Activated naive CD8-positive, alpha-beta T cell treated with anti-CD3 and anti-CD28 coated beads for 36 hours (primary cell): ENCODE measurements at regions not wholly inside any gene's neighbourhood (a gene's known extent, or its start where the extent isn't known, plus 50 kb on each side); places are given as distances from the start of the nearest gene placed in this dataset.
"Not testable (repeated sequence)": the region's sequence is repeated elsewhere in the genome, so short reads cannot be mapped to it uniquely, and the experiment has no call there.

ENCODE experiments used
- DNase-seq: peaks from one replicate; pipeline ENCODE4 v3.0.0; 2021
- H3K27ac Mint-ChIP-seq: one replicate; pipeline ENCODE4 v1.8.0; 2022; ENCODE audit warnings: mild to moderate bottlenecking, moderate library complexity, mixed read lengths
- H3K27me3 Mint-ChIP-seq: one replicate; pipeline ENCODE4 v1.8.0; 2022; ENCODE audit warnings: mild to moderate bottlenecking, mixed read lengths
- H3K36me3 Mint-ChIP-seq: one replicate; pipeline ENCODE4 v1.8.0; 2021; ENCODE audit warnings: mild to moderate bottlenecking, mixed read lengths
- H3K4me1 Mint-ChIP-seq: one replicate; pipeline ENCODE4 v1.8.0; 2021; ENCODE audit warnings: mixed read lengths
- H3K4me3 Mint-ChIP-seq: one replicate; pipeline ENCODE4 v1.8.0; 2022; ENCODE audit warnings: mild to moderate bottlenecking, moderate library complexity, mixed read lengths
- H3K9me3 Mint-ChIP-seq: one replicate; pipeline ENCODE4 v1.8.0; 2022; ENCODE audit warnings: mixed read lengths

DNA sequence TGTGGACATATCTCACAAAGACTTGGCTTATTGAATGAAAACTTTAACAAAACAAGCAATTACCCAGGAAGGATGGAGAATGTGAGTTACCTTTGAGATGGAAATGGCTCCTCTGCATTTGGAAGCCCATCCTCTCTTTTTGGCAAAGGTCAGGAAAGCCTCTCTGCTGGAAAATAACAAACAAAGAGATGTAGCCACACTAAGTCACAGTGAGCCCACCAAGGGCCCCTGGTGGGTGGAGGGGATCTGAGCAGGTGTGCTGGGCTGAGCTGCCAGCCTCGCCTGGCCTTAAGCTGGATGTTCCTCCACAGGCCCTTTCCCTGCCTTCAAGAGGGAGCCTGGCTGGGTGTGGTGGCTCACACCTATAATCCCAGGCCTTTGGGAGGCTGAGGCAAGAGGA lies 269.2 kb downstream of the HNRNPD start:
- Mint-ChIP-seq H3K4me1 (no peaks in the 10 kb centered on the region), H3K36me3 (no peaks in the 10 kb centered on the region), H3K9me3 (no peaks in the 10 kb centered on the region), H3K4me3 (no peak overlapping the region), H3K27me3 (no peaks in the 10 kb centered on the region), H3K27ac (no peak overlapping the region)
- DNase-seq, result no peak

DNA sequence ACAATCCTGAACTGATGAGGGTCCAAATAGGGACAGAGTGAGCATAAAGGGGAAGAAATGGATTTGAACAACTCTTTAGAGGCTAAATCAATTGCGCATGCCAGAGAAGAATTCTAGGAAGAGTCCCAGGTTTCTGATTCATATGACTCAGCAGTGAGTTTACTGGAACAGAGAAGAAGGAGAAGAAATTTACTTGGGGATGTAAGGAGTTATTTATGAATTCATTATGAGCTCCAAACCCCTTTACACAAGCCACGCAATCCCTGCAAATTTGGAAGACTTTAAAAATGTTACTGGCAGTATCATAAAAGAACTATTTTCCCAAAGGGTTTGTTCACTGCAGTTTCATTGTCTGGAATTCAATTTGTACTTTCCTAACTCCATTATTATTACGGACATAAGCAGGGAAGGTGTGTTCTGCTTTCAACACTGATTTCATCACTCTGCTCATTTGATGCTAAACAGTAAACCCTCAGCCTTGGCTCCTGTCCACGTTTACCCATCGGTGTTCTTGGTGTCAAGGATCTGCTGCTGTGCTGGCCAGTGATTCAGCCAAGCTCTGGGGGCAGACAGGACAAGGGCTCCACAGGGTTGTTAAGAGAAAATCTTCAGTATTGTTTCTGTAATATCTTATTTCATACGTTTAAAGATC lies 273.7 kb downstream of the HNRNPD start:
- Mint-ChIP-seq H3K36me3 (no peaks in the 10 kb centered on the region), H3K27ac (no peak overlapping the region), H3K9me3 (no peaks in the 10 kb centered on the region), H3K4me3 (no peak overlapping the region), H3K27me3 (no peaks in the 10 kb centered on the region), H3K4me1 (no peaks in the 10 kb centered on the region)
- DNase-seq, result no peak

DNA sequence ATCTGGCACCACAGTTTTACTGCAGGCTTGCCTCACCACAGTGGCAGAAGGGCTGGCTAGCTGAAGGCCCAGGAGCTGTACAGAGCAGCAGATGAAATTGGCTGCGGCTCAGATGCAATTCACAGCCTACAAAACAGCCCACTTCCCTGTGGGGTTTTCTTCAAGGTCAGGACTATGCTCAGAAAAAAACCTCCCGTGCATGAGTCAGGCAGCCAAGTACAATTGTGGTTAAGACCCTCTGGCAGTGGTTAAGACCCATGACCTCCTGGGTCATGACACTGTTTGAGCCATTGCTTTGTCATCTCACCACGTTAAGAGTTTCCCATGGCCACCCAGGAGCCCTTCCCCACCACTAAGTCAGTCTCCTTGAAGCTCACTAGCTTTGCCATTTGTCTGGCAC lies 276.3 kb downstream of the HNRNPD start:
- Mint-ChIP-seq H3K4me1 (no peaks in the 10 kb centered on the region), H3K27ac (no peak overlapping the region), H3K36me3 (no peaks in the 10 kb centered on the region), H3K4me3 (no peak overlapping the region), H3K27me3 (no peaks in the 10 kb centered on the region), H3K9me3 (no peaks in the 10 kb centered on the region)
- no peak for DNase-seq

DNA sequence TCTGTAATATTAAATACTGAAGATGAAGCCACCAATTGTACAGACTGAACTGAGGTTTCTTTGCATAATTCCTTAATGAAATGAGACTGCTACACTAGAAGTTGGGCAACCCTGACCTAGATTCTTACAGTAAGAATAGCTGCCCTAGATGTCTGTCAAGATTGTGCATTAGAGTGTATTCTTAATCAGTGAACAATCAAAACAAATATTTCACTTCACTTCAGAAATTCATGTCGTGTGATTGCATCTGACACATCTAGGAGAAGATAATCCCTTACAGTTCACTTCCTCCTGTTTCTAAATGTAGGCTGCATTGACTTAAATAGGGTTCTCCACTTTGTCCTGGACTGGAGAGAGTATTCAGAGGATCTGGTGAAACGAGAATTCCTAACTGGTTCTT lies 283.1 kb downstream of the HNRNPD start:
- no peaks in the 10 kb centered on the region for H3K4me1 Mint-ChIP-seq
- H3K27me3 Mint-ChIP-seq, result no peaks in the 10 kb centered on the region
- no peaks in the 10 kb centered on the region for H3K36me3 Mint-ChIP-seq
- H3K4me3 Mint-ChIP-seq, result no peak overlapping the region
- no peak overlapping the region for H3K27ac Mint-ChIP-seq
- DNase-seq, result no peak
- peaks cover 1% of the 10 kb centered on the region for H3K9me3 Mint-ChIP-seq

DNA sequence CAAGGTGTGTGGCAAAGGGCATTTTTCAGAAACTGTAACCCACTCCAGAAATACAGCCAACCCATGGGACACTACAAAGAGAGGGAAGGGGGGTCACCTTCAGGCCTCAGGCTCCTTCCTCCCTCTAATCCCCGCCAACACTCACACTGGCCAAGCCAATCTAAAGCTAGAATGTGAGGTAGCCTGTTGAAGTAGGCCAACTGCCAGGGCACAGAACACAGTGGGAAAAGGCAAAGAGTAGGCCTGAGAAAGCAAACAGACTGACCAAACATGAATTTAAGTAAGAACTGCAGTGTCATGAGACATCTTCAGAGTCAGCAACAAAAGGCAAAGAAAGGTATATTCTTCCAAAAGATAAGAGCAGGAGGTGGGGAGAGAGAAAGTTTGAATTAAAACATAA lies 289.0 kb downstream of the HNRNPD start:
- Mint-ChIP-seq H3K4me3 (no peak overlapping the region), H3K36me3 (no peaks in the 10 kb centered on the region), H3K9me3 (peaks cover 1% of the 10 kb centered on the region), H3K27me3 (no peaks in the 10 kb centered on the region), H3K4me1 (no peaks in the 10 kb centered on the region), H3K27ac (no peak overlapping the region)
- no peak for DNase-seq

DNA sequence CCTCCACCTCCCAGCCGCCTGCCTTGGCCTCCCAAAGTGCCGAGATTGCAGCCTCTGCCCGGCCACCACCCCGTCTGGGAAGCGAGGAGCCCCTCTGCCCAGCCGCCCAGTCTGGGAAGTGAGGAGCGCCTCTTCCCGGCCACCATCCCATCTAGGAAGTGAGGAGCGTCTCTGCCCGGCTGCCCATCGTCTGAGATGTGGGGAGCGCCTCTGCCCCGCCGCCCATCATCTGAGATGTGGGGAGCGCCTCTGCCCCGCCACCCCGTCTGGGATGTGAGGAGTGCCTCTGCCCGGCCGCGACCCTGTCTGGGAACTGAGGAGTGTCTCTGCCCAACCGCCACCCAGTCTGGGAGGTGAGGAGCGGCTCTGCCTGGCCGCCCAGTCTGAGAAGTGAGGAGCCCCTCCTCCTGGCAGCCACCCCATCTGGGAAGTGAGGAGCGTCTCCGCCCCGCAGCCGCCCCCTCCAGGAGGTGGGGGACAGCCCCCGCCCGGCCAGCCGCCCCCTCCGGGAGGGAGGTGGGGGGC lies 296.3 kb downstream of the HNRNPD start:
- DNase-seq, H3K4me1 Mint-ChIP-seq, H3K27ac Mint-ChIP-seq, H3K27me3 Mint-ChIP-seq, H3K9me3 Mint-ChIP-seq, H3K36me3 Mint-ChIP-seq, H3K4me3 Mint-ChIP-seq: not testable (repeated sequence)

DNA sequence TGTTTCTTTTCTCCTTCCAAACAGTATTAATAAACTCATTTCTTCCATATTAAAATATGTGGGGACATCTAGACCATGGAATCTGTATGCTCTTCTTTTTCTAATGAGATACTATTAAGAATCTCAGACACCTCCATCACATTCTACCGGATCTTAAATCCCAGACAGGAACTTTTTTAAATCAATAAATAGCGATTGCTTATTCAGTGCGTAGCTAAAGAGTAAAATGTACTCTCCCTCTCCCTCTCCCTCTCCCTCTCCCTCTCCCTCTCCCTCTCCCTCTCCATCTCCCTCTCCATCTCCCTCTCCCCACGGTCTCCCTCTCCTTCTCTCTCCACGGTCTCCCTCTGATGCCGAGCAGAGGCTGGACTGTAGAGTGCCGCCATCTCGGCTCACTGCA lies 297.0 kb downstream of the HNRNPD start:
- no peak overlapping the region for H3K27ac Mint-ChIP-seq
- H3K27me3 Mint-ChIP-seq, result no peaks in the 10 kb centered on the region
- no peaks in the 10 kb centered on the region for H3K36me3 Mint-ChIP-seq
- no peak for DNase-seq
- no peaks in the 10 kb centered on the region for H3K9me3 Mint-ChIP-seq
- H3K4me1 Mint-ChIP-seq, result no peaks in the 10 kb centered on the region
- no peak overlapping the region for H3K4me3 Mint-ChIP-seq

DNA sequence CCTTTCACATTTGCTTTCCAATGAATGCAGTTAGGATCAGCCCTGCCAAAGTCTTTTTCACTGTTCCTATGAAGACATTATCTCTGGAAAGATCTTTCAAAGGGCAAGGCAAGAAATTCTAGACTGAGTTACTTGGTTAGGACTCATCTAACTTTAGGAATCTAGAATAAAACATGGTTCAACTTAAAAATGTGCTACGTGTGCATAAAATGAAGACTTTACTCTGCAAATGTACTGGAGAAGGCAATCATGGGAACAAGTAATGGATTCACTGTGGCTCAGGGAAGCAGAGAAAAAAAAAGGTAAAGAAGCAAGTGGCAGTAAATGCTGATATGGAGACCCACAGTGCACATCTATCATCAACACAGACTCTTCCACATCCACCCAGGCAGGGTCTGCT lies 297.4 kb downstream of the HNRNPD start:
- no peak for DNase-seq
- Mint-ChIP-seq H3K36me3 (no peaks in the 10 kb centered on the region), H3K27ac (no peak overlapping the region), H3K4me3 (no peak overlapping the region), H3K27me3 (no peaks in the 10 kb centered on the region), H3K4me1 (no peaks in the 10 kb centered on the region), H3K9me3 (no peaks in the 10 kb centered on the region)

DNA sequence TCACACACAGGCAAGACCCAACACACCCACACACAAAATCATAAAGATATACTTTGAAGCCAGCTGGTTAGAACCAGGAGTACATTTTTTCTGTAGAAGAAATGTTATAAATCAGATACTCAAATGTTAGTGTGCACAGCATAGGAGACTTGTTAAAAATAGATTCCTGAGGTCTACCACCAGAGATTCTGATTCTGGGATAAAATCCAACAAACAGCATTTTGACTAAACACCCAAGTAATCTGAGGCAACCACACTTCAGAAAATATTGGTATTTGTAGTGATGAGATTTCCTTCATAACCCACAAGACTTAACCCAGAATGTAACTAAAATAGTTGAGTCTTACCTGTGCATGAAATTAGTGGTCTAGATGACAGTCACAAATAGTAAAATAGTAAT lies 301.8 kb downstream of the HNRNPD start:
- Mint-ChIP-seq H3K27ac (no peak overlapping the region), H3K4me3 (no peak overlapping the region), H3K9me3 (no peaks in the 10 kb centered on the region), H3K27me3 (peaks cover 6% of the 10 kb centered on the region), H3K4me1 (no peaks in the 10 kb centered on the region), H3K36me3 (no peaks in the 10 kb centered on the region)
- DNase-seq, result no peak

DNA sequence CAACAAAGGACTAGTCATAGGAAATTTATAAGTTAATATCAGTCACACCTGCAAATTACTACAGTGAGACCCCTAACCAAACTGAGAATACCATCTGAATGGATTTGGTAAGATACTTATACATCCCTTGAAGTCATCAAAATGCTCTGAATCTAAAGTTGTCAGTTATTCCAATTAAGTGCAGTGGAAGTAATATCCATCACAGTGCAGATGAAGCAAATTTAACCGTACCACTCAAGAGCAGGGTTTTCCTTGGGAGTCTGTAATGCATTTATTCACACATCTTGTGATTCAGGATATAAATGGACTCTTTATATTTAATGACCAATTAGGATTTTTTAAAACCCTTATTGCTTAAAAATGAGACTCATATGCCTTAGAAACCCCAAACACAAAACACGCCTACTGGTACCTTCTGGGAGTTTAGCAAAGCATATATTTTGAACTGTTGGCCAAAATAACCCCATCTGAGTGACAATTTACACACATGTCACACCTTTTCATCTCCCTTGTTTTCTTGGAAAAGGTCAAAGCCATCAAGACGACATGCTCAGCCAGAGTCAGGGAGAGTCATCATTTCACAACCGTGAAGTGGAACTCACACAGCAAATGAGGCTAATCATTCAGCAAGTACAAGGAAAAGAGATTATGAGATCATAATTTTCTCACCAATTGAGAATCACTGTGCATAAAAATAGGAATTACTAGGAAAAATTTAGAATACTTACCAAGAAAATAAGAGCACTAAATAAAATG lies 303.7 kb downstream of the HNRNPD start:
- H3K9me3 Mint-ChIP-seq, result no peaks in the 10 kb centered on the region
- H3K27ac Mint-ChIP-seq, result no peak overlapping the region
- H3K27me3 Mint-ChIP-seq, result peaks cover 10% of the 10 kb centered on the region
- no peaks in the 10 kb centered on the region for H3K36me3 Mint-ChIP-seq
- H3K4me1 Mint-ChIP-seq, result no peaks in the 10 kb centered on the region
- no peak for DNase-seq
- H3K4me3 Mint-ChIP-seq, result no peak overlapping the region

DNA sequence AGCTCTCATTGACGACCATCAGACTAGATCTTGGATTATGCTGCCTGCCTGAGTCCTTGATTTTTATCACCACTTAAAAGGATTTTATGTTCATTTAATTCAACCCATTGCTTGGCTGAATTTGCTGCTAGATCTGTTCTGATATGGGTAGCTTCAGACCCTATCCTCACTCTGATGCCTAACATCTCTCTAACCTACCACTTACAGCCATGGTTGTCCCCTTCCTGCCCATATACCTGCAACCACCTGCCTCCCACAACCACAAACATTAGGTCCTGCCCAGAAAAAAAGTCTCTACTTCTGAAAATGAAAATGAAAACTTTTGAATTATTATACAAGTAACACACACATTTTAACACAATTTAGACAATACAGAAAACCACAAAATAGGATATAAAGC lies 310.8 kb downstream of the HNRNPD start:
- H3K27ac Mint-ChIP-seq, result no peak overlapping the region
- no peaks in the 10 kb centered on the region for H3K36me3 Mint-ChIP-seq
- no peak for DNase-seq
- H3K4me3 Mint-ChIP-seq, result no peak overlapping the region
- H3K9me3 Mint-ChIP-seq, result no peaks in the 10 kb centered on the region
- H3K4me1 Mint-ChIP-seq, result peaks cover 1% of the 10 kb centered on the region
- peaks cover 9% of the 10 kb centered on the region for H3K27me3 Mint-ChIP-seq

DNA sequence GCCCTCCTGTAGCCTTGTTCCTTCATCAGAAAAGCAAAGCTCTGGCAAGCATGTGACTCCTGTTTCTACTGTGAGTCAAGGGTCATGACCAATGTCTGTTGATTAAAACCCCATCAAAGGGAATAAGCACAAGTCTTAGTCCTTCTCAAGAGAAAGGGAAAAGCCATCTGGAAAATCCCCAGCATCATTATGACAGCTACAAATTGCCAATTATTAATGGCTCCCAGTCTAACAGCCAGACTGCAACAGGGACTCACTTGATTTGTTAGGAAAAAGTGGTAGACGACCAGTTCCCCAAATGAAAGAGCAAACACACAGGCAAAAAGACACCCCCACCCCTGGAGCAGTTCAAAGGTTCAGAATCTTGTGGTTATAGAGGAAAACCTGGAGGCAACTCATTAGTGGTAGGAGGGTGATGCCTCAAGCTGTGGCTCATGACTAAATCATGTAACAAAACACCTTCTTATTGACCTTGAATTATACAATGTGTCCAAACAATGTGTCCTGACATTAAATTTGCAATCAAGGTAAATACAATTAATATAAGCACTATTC lies 315.7 kb downstream of the HNRNPD start:
- no peaks in the 10 kb centered on the region for H3K9me3 Mint-ChIP-seq
- peaks cover 8% of the 10 kb centered on the region for H3K27me3 Mint-ChIP-seq
- no peaks in the 10 kb centered on the region for H3K36me3 Mint-ChIP-seq
- no peak overlapping the region for H3K4me3 Mint-ChIP-seq
- DNase-seq, result no peak
- no peak overlapping the region for H3K27ac Mint-ChIP-seq
- H3K4me1 Mint-ChIP-seq, result peaks cover 2% of the 10 kb centered on the region

DNA sequence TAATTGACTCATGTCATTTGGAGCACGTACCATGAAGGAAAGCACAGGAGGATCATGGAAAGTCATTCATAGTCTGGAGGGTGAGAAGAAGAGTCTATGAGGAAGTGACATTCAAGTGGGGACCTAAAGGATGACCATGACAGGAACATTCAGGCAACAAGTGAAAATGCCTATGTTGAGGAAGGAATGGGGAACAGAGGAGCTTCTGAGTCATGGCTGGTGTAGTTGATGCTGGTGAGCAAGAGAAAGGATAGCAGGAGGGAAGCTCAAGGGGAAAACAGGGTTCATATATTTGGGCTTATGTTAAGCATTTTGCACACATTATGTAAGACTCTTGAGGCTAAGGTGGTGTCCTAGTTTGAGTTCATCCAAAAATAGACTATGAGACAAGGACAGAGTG lies 318.6 kb downstream of the HNRNPD start:
- Mint-ChIP-seq H3K4me1 (peaks cover 2% of the 10 kb centered on the region), H3K27me3 (peaks cover 8% of the 10 kb centered on the region), H3K9me3 (no peaks in the 10 kb centered on the region), H3K4me3 (no peak overlapping the region), H3K36me3 (no peaks in the 10 kb centered on the region), H3K27ac (no peak overlapping the region)
- DNase-seq, result no peak

DNA sequence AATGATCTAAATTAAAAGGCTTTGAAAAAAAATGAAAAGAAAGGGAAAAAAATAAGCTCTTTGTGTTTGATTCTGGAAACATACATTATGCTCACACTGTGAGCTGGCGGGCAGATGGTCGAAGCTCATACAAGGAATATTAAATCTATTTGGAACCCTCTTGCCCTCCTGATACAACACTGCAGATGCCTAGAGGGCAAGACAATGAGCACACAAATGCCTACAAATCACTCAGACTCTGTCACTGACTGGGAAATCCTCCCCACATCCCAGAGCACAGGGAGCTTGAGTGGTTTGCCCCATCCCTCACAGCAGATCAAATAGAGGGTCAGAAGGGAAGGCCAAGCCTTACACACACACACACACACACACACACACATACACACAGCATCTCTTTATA lies 320.4 kb downstream of the HNRNPD start:
- Mint-ChIP-seq H3K27me3 (peaks cover 9% of the 10 kb centered on the region), H3K4me3 (no peak overlapping the region), H3K36me3 (no peaks in the 10 kb centered on the region)

DNA sequence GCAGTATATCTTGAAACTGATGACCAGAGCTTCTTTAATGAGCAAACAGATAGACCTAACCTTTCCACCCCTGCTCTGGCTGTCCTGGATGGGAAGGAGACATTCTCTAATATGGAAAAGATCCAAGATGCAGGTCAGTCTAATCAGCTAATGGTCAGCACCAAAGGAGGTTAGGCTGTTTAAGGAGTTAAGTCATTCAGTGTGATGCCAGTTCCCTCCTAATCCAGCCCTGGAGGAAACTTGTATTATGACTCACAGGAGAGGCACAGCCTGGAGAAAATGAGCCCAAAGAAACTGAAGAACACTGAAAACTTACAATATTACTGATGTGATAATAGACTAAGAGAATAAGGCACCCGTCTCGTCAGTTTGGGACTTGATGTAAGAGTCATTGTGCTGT lies 323.0 kb downstream of the HNRNPD start:
- H3K27me3 Mint-ChIP-seq, result peaks cover 25% of the 10 kb centered on the region
- DNase-seq, result no peak
- H3K9me3 Mint-ChIP-seq, result no peaks in the 10 kb centered on the region
- no peaks in the 10 kb centered on the region for H3K4me1 Mint-ChIP-seq
- H3K36me3 Mint-ChIP-seq, result no peaks in the 10 kb centered on the region
- no peak overlapping the region for H3K4me3 Mint-ChIP-seq
- no peak overlapping the region for H3K27ac Mint-ChIP-seq

More for the DNA sequence above, 320.4 kb downstream of the HNRNPD start:
- no peaks in the 10 kb centered on the region for H3K9me3 Mint-ChIP-seq
- no peak overlapping the region for H3K27ac Mint-ChIP-seq
- DNase-seq, result no peak
- peaks cover 2% of the 10 kb centered on the region for H3K4me1 Mint-ChIP-seq

DNA sequence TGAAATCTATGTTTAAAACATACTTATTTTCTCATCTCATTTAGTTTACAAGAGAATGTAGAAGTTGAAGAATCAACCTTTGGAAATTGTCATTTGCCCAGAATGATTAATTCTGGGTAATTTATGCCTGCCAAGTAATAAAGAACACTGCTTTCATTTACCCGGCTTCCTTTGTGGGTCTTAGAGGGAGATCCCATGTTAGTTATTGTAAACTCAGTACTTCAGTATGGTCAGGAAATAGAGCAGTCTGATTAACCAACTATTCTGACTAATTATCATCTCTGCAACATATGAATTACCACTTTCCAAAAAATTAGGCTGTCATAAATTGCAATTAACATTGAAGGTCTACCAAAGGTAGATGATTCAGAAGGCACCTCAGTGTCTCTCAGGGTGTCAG lies 324.5 kb downstream of the HNRNPD start:
- Mint-ChIP-seq H3K27me3 (peaks cover 28% of the 10 kb centered on the region), H3K36me3 (no peaks in the 10 kb centered on the region), H3K27ac (no peak overlapping the region), H3K4me3 (no peak overlapping the region), H3K9me3 (no peaks in the 10 kb centered on the region), H3K4me1 (no peaks in the 10 kb centered on the region)
- DNase-seq, result no peak
